DOHH2 (cell line): ENCODE measurements at regions not wholly inside any gene's neighbourhood (a gene's known extent, or its start where the extent isn't known, plus 50 kb on each side); places are given as distances from the start of the nearest gene placed in this dataset.

Experiments
- H3F3A ChIP-seq: fragments of 200-600 bp; sonication (generic), shearing (Covaris generic); 2 replicates; pipeline ENCODE4 v1.6.0; 2016; ENCODE audit warnings: antibody characterized with exemption, mild to moderate bottlenecking; ENCODE audit not compliant: control insufficient read depth, insufficient read depth
- H3K27ac ChIP-seq: fragments of 200-600 bp; sonication (generic); 2 replicates; pipeline ENCODE4 v1.5.1; 2014; ENCODE audit warnings: low read depth, mild to moderate bottlenecking, low read length, moderate library complexity
- H3K27me3 ChIP-seq: fragments of 200-600 bp; sonication (generic); 2 replicates; pipeline ENCODE4 v1.6.1; 2014; ENCODE audit warnings: mild to moderate bottlenecking, low read length, mixed read lengths; ENCODE audit not compliant: control insufficient read depth
- H3K36me3 ChIP-seq: fragments of 200-600 bp; sonication (generic); 2 replicates; pipeline ENCODE4 v1.6.1; 2014; ENCODE audit warnings: mild to moderate bottlenecking, low read length, moderate library complexity, mixed read lengths; ENCODE audit not compliant: control insufficient read depth
- H3K4me1 ChIP-seq: fragments of 200-600 bp; sonication (generic); 2 replicates; pipeline ENCODE4 v1.6.1; 2014; ENCODE audit warnings: mild to moderate bottlenecking, low read length, mixed read lengths; ENCODE audit not compliant: control insufficient read depth
- H3K4me2 ChIP-seq: fragments of 200-600 bp; sonication (generic); 2 replicates; pipeline ENCODE4 v1.6.0; 2014; ENCODE audit warnings: mild to moderate bottlenecking, low read length, moderate library complexity
- H3K4me3 ChIP-seq: fragments of 200-600 bp; sonication (generic); 2 replicates; pipeline ENCODE4 v1.5.1; 2014; ENCODE audit warnings: mild to moderate bottlenecking, low read length, mixed read lengths
- H3K79me2 ChIP-seq: fragments of 200-600 bp; sonication (generic); 2 replicates; pipeline ENCODE4 v1.6.1; 2014; ENCODE audit warnings: mild to moderate bottlenecking, low read length, mixed read lengths; ENCODE audit not compliant: control insufficient read depth
- H3K9me2 ChIP-seq: fragments of 200-600 bp; sonication (generic); replicated peaks from 2 replicates; pipeline ENCODE4 v1.6.1; 2014; ENCODE audit warnings: mild to moderate bottlenecking, low read length, mixed read lengths; ENCODE audit not compliant: control insufficient read depth
- H3K9me3 ChIP-seq: fragments of 200-600 bp; sonication (generic); 2 replicates; pipeline ENCODE4 v1.6.1; 2014; ENCODE audit warnings: antibody characterized with exemption, low read length, mixed read lengths; ENCODE audit not compliant: control insufficient read depth, insufficient read depth
- H4K20me1 ChIP-seq: fragments of 200-600 bp; sonication (generic); 2 replicates; pipeline ENCODE4 v1.6.0; 2014; ENCODE audit warnings: low read depth, mild to moderate bottlenecking, antibody characterized with exemption, low read length, moderate library complexity; ENCODE audit not compliant: control insufficient read depth, insufficient read depth
- EZH2phosphoT487 ChIP-seq: fragments of 200-600 bp; sonication (generic); IDR thresholded peaks from 2 replicates; pipeline ENCODE4 v1.6.1; 2017; ENCODE audit warnings: borderline replicate concordance, mild to moderate bottlenecking, antibody characterized with exemption, low read length, moderate library complexity, mixed read lengths
- TF ChIP-seq, protein P1 (sequence below): fragments of 200-600 bp; sonication (generic); IDR thresholded peaks from one replicate; pipeline ENCODE4 v1.5.1; 2014; ENCODE audit warnings: antibody characterized with exemption, mild to moderate bottlenecking, low read depth, low read length; ENCODE audit not compliant: poor library complexity, severe bottlenecking

DNA sequence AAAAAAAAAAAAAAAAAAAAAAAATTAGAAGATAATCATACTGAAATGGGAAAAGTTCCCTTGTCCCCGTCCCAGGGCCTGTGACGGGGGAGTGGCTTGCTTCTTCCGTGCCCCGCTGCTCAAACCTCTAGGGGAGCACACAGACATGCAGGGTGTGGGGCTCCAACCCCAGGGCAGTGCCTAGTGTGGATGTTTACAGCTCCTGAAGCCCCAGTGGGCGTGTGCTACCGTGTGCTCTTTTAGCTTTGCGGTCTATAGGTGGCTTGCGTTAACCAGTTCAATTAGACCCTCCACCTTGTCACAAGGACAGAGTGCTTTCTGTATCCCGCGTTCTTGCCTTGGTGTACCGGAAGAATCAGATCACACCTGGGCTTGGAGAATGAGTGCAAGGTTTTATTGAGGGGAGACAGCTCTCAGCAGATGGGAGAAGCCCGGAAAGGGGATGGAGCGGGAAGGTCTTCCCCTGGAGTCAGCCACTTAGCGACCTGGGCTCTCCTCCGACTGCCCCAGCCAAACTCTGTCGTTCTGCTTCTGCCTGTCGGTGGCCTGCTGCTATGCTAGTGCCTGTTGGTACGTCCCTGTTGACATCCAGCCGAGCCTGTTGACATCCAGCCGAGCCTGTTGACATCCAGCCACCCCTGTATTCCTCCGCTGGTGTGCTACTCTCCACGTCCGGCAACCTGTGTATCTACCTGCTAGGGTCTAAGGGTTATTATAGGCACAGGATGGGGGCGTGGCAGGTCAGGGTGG lies 569.8 kb downstream of the VGLL3 start:
- Histone ChIP-seq H3K4me1 (no peaks in the 10 kb centered on the region), H3K4me3 (no peak overlapping the region), H3K27ac (no peak overlapping the region), H4K20me1 (no peaks in the 10 kb centered on the region), H3K4me2 (no peak overlapping the region), H3F3A (no peaks in the 10 kb centered on the region), H3K36me3 (no peaks in the 10 kb centered on the region), H3K9me3 (no peaks in the 10 kb centered on the region), H3K9me2 (no peaks in the 10 kb centered on the region), H3K79me2 (no peaks in the 10 kb centered on the region), H3K27me3 (no peaks in the 10 kb centered on the region)
- TF ChIP-seq EZH2phosphoT487 = no peak
- TF ChIP-seq, protein P1, sequence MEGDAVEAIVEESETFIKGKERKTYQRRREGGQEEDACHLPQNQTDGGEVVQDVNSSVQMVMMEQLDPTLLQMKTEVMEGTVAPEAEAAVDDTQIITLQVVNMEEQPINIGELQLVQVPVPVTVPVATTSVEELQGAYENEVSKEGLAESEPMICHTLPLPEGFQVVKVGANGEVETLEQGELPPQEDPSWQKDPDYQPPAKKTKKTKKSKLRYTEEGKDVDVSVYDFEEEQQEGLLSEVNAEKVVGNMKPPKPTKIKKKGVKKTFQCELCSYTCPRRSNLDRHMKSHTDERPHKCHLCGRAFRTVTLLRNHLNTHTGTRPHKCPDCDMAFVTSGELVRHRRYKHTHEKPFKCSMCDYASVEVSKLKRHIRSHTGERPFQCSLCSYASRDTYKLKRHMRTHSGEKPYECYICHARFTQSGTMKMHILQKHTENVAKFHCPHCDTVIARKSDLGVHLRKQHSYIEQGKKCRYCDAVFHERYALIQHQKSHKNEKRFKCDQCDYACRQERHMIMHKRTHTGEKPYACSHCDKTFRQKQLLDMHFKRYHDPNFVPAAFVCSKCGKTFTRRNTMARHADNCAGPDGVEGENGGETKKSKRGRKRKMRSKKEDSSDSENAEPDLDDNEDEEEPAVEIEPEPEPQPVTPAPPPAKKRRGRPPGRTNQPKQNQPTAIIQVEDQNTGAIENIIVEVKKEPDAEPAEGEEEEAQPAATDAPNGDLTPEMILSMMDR = no peak

DNA sequence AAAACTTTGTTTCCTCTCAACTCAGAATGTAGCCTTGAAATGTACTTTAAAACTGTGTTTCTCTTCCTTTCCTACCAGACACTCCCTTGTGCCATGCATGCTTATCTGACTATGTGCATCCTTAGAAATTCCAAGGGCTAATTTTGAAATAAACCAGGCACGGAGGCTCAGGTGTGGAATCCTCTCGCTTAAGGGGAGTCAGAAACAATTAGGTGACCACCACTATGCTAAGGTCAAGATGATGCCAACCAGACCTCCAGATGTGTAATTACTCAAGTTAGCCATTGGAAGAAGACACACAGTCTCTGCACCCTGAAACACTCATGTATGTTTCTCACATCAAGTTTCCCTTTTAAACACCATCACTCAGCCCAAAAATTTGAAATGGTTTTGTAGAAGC lies 572.1 kb downstream of the VGLL3 start:
- H3K79me2 ChIP-seq = no peaks in the 10 kb centered on the region
- H3K27me3 ChIP-seq = no peaks in the 10 kb centered on the region
- H3K4me3 ChIP-seq = no peak overlapping the region
- no peaks in the 10 kb centered on the region for H3K9me3 ChIP-seq
- TF ChIP-seq, protein P1 = no peak
- no peak for TF ChIP-seq EZH2phosphoT487
- H3F3A ChIP-seq = no peaks in the 10 kb centered on the region
- no peaks in the 10 kb centered on the region for H4K20me1 ChIP-seq
- H3K27ac ChIP-seq = no peak overlapping the region
- no peaks in the 10 kb centered on the region for H3K36me3 ChIP-seq
- no peaks in the 10 kb centered on the region for H3K9me2 ChIP-seq
- no peaks in the 10 kb centered on the region for H3K4me1 ChIP-seq
- H3K4me2 ChIP-seq = no peak overlapping the region

DNA sequence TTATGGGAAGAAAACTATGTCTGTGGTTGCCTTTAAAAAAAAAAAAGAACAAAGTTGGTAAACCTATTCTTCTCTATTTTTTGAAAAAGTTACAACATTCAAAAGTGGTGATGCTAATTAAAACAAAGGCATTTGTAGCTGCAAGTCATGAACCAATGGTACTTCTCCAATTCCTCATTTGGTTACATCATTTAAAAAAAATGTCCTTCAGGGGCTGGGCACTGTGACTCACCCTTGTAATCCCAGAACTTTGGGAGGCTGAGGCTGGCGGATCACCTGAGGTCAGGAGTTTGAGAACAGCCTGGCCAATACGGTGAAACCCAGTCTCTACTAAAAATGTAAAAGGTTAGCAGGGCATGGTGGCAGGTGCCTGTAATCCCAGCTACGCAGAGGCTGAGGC lies 574.6 kb downstream of the VGLL3 start:
- H3K79me2 ChIP-seq = no peaks in the 10 kb centered on the region
- H3K4me1 ChIP-seq = no peaks in the 10 kb centered on the region
- H4K20me1 ChIP-seq = no peaks in the 10 kb centered on the region
- no peaks in the 10 kb centered on the region for H3F3A ChIP-seq
- TF ChIP-seq EZH2phosphoT487 = no peak
- TF ChIP-seq, protein P1 = no peak
- H3K9me2 ChIP-seq = no peaks in the 10 kb centered on the region
- H3K36me3 ChIP-seq = no peaks in the 10 kb centered on the region
- no peak overlapping the region for H3K27ac ChIP-seq
- H3K9me3 ChIP-seq = no peaks in the 10 kb centered on the region
- H3K4me2 ChIP-seq = no peak overlapping the region
- no peak overlapping the region for H3K4me3 ChIP-seq
- H3K27me3 ChIP-seq = no peaks in the 10 kb centered on the region
